ENCODE measurements at regions not wholly inside any gene's neighbourhood (a gene's known extent, or its start where the extent isn't known, plus 50 kb on each side); places are given as distances from the start of the nearest gene placed in this dataset.

- TF ChIP-seq, protein P1, sequence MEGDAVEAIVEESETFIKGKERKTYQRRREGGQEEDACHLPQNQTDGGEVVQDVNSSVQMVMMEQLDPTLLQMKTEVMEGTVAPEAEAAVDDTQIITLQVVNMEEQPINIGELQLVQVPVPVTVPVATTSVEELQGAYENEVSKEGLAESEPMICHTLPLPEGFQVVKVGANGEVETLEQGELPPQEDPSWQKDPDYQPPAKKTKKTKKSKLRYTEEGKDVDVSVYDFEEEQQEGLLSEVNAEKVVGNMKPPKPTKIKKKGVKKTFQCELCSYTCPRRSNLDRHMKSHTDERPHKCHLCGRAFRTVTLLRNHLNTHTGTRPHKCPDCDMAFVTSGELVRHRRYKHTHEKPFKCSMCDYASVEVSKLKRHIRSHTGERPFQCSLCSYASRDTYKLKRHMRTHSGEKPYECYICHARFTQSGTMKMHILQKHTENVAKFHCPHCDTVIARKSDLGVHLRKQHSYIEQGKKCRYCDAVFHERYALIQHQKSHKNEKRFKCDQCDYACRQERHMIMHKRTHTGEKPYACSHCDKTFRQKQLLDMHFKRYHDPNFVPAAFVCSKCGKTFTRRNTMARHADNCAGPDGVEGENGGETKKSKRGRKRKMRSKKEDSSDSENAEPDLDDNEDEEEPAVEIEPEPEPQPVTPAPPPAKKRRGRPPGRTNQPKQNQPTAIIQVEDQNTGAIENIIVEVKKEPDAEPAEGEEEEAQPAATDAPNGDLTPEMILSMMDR (IDR thresholded peaks at IDR 0.05): no peak
- 42 to 45% (median 42%) methylated on average over 4 of the region's 4 CpGs for WGBS, 3 donors
- Histone ChIP-seq H3K27ac (no peak overlapping the region), H3K36me3 (ENCODE audit: insufficient read depth in 1 of 2, low read depth in 1 of 2) (no peaks in the 10 kb centered on the region), H3K4me3 (no peak overlapping the region), H3K9me3 (no peaks in the 10 kb centered on the region), H3K27me3 (ENCODE audit: insufficient read depth in 3 of 3, low read length in 2 of 3) (no peaks in the 10 kb centered on the region), H3K4me1 (no peaks in the 10 kb centered on the region)
- DNase-seq: no peak
- no peak for ATAC-seq
- intact Hi-C loops (cut with DNase I): no loop called here
Measured at GRCh38 chr11:28684011-28684586, 575.9 kb downstream of the METTL15 start.

GRCh38 chr11:28679795-28680468 lies 571.7 kb downstream of the METTL15 start:
- Histone ChIP-seq H3K27ac (no peak overlapping the region), H3K4me3 (no peak overlapping the region), H3K9me3 (no peaks in the 10 kb centered on the region), H3K4me1 (no peaks in the 10 kb centered on the region), H3K27me3 (ENCODE audit: insufficient read depth in 3 of 3, low read length in 2 of 3) (no peaks in the 10 kb centered on the region), H3K36me3 (ENCODE audit: insufficient read depth in 1 of 2, low read depth in 1 of 2) (no peaks in the 10 kb centered on the region)
- no peak for DNase-seq
- 81 to 90% (median 83%) methylated on average over 3 of the region's 3 CpGs for WGBS, 3 donors
- peak in 1 of 4 donors; percentile 52 for ATAC-seq
- intact Hi-C loops (cut with DNase I): no loop called here
- TF ChIP-seq, protein P1 (IDR thresholded peaks at IDR 0.05): no peak

- no peaks in the 10 kb centered on the region for H3K36me3 ChIP-seq (ENCODE audit: insufficient read depth in 1 of 2, low read depth in 1 of 2)
- H3K27ac ChIP-seq: no peak overlapping the region
- no peaks in the 10 kb centered on the region for H3K4me1 ChIP-seq
- intact Hi-C loops (cut with DNase I): no loop called here
- H3K9me3 ChIP-seq: no peaks in the 10 kb centered on the region
- ATAC-seq (no peak), DNase-seq (no peak)
- TF ChIP-seq, protein P1 (IDR thresholded peaks at IDR 0.05): no peak
- H3K4me3 ChIP-seq: no peak overlapping the region
- 83 to 89% (median 89%) methylated on average over 1 of the region's 1 CpG for WGBS, 3 donors
- H3K27me3 ChIP-seq (ENCODE audit: insufficient read depth in 3 of 3, low read length in 2 of 3): no peaks in the 10 kb centered on the region
Measured at GRCh38 chr11:28677721-28678120, 569.5 kb downstream of the METTL15 start.

DNA sequence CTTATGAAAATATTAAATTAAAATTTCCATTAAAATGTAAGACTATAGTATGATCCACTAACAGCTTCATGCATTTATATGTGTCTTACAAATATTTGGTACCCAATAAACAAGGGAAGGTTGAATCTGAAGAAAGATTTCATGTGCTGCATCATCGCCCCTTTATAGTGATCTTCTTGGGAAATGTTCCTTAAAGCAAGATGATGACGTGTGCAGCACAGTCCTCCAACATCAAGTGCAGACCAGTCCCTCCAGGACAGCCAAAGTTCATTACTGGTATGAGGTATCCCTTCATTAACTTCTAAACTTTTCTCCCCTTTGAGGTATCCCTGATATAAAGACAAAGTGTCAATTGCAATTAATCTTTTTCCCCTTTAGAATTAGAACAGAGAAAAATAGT lies 567.0 kb downstream of the METTL15 start:
- TF ChIP-seq, protein P1 (IDR thresholded peaks at IDR 0.05): no peak
- Histone ChIP-seq H3K9me3 (no peaks in the 10 kb centered on the region), H3K36me3 (ENCODE audit: insufficient read depth in 1 of 2, low read depth in 1 of 2) (no peaks in the 10 kb centered on the region), H3K27ac (no peak overlapping the region), H3K4me3 (no peak overlapping the region), H3K4me1 (no peaks in the 10 kb centered on the region), H3K27me3 (ENCODE audit: insufficient read depth in 3 of 3, low read length in 2 of 3) (no peaks in the 10 kb centered on the region)
- DNase-seq (no peak), ATAC-seq (no peak)
- intact Hi-C loops (cut with DNase I): no loop called here
- 79 to 85% (median 79%) methylated on average over 2 of the region's 2 CpGs for WGBS, 3 donors

All from psoas muscle (tissue), 7 donors.